Nephron (organoid): ENCODE measurements at regions not wholly inside any gene's neighbourhood (a gene's known extent, or its start where the extent isn't known, plus 50 kb on each side); places are given as distances from the start of the nearest gene placed in this dataset.

Experiments
- H3K27ac Mint-ChIP-seq, 3 experiments: 2 replicates each; pipeline ENCODE4 v1.8.0; 2020; ENCODE audit warnings: mixed read lengths in 3 of 3, mild to moderate bottlenecking in 2 of 3, moderate library complexity in 1 of 3
- H3K27me3 Mint-ChIP-seq: 2 replicates; pipeline ENCODE4 v1.8.0; 2021; ENCODE audit warnings: low read depth, mild to moderate bottlenecking, moderate library complexity, mixed read lengths
- H3K36me3 Mint-ChIP-seq: 2 replicates; pipeline ENCODE4 v1.8.0; 2020; ENCODE audit warnings: low read depth, mixed read lengths
- H3K4me1 Mint-ChIP-seq: 2 replicates; pipeline ENCODE4 v1.8.0; 2020; ENCODE audit warnings: mixed read lengths
- H3K4me3 Mint-ChIP-seq, 3 experiments: 2 replicates each; pipeline ENCODE4 v1.8.0; 2020; ENCODE audit warnings: mild to moderate bottlenecking in 3 of 3, mixed read lengths in 3 of 3, moderate library complexity in 2 of 3
- H3K9me3 Mint-ChIP-seq: 2 replicates; pipeline ENCODE4 v1.8.0; 2020; ENCODE audit warnings: mixed read lengths
- TF ChIP-seq, protein P1 (sequence below), 3 experiments: fragments of 200-600 bp; sonication (generic); IDR thresholded peaks; one replicate each; pipeline ENCODE4 v1.5.0; 2021; ENCODE audit warnings: antibody characterized with exemption in 3 of 3; ENCODE audit not compliant: unreplicated experiment in 3 of 3

DNA sequence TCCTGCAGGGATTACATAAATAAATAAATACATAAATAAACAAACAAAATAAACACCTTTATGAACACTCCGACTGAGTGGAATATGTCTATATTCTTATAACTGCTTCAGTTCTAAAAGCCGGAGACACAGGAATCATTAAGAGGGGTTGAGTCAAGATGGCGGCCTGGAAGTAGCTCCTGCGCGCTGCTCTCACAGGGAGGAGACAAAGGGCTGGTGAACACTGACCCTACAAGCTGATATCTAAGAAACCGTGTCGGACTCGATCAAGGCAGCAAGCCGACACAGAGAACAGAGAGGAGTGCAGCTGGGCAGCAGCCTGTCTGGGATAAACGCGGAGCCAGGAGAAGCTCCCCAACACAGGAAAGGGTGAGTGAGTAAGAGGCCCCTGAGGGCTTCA, 1098.6 kb upstream of the NCAM2 start:
- Mint-ChIP-seq H3K9me3 (peaks cover 5% of the 10 kb centered on the region), H3K27me3 (peaks cover 3% of the 10 kb centered on the region), H3K4me1 (no peaks in the 10 kb centered on the region), H3K36me3 (no peaks in the 10 kb centered on the region), H3K27ac (no peak overlapping the region), H3K4me3 (no peak overlapping the region)
- TF ChIP-seq, protein P1, sequence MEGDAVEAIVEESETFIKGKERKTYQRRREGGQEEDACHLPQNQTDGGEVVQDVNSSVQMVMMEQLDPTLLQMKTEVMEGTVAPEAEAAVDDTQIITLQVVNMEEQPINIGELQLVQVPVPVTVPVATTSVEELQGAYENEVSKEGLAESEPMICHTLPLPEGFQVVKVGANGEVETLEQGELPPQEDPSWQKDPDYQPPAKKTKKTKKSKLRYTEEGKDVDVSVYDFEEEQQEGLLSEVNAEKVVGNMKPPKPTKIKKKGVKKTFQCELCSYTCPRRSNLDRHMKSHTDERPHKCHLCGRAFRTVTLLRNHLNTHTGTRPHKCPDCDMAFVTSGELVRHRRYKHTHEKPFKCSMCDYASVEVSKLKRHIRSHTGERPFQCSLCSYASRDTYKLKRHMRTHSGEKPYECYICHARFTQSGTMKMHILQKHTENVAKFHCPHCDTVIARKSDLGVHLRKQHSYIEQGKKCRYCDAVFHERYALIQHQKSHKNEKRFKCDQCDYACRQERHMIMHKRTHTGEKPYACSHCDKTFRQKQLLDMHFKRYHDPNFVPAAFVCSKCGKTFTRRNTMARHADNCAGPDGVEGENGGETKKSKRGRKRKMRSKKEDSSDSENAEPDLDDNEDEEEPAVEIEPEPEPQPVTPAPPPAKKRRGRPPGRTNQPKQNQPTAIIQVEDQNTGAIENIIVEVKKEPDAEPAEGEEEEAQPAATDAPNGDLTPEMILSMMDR (IDR thresholded peaks at IDR 0.05; ENCODE audit: unreplicated experiment in 3 of 3) = no peak

DNA sequence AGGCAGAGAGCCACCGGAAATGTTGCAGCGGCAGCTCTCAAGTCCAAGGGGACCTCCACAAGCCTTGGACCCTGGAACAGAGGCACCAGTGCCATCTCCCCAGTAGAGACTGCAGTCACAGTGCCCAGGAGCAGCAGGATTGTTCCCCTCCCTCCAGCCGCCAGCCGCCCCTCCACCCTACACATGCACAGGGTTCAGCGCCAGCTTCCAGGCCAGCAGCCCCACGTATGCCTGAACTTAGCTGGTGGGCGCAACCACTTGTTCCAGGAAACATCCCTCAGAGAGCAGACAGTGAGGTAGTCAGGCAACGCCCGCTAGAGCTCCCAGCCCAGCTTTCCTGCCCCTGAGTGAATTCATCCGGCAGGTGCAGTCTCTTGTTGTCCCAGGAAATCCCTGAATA, 1098.1 kb upstream of the NCAM2 start:
- TF ChIP-seq, protein P1 (IDR thresholded peaks at IDR 0.05; ENCODE audit: unreplicated experiment in 3 of 3) = no peak
- Mint-ChIP-seq H3K9me3 (peaks cover 5% of the 10 kb centered on the region), H3K4me1 (no peaks in the 10 kb centered on the region), H3K4me3 (no peak overlapping the region), H3K36me3 (no peaks in the 10 kb centered on the region), H3K27me3 (peaks cover 3% of the 10 kb centered on the region), H3K27ac (no peak overlapping the region)

DNA sequence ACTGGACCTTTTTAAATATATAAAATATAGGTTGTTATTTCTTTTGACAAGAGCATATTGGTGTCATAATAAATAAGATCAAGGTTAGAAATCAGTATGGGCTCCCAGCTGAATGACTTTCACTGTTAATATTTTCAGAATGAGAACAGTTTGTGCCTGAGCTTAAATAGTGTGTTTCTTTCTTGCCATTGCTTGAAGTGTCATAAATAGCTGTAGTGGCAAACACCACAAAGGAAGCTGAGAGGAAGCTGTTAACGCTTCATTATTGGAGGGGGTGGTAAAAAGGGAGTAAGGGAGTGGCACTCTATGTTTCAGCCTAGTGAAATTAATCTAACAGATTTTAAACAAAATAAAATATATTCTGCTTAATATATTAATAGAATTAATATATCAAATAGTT, 1089.8 kb upstream of the NCAM2 start:
- H3K4me3 Mint-ChIP-seq = no peak overlapping the region
- H3K36me3 Mint-ChIP-seq = no peaks in the 10 kb centered on the region
- H3K9me3 Mint-ChIP-seq = no peaks in the 10 kb centered on the region
- H3K27me3 Mint-ChIP-seq = no peaks in the 10 kb centered on the region
- TF ChIP-seq, protein P1 (IDR thresholded peaks at IDR 0.05; ENCODE audit: unreplicated experiment in 3 of 3) = no peak
- no peak overlapping the region for H3K27ac Mint-ChIP-seq
- no peaks in the 10 kb centered on the region for H3K4me1 Mint-ChIP-seq

DNA sequence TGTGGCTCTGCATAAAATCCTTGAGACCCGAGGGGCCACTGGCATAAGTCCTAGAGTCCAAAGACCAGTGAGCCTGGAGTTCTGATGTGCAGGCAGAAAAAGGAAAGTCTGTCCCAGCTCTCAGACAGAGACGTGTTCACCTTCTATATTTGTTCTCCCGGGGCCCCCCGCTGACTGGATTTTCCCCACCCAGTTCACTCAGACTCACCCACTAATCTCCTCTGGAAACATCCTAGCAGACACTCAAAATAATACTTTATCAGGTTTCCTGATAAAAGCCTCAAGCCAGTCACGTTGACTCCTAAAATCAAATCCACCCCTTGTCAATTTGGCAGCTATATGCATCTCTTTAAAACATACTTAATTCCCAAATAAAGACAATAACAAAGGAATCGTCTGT, 1084.2 kb upstream of the NCAM2 start:
- TF ChIP-seq, protein P1 (IDR thresholded peaks at IDR 0.05; ENCODE audit: unreplicated experiment in 3 of 3) = no peak
- Mint-ChIP-seq H3K27me3 (no peaks in the 10 kb centered on the region), H3K4me1 (no peaks in the 10 kb centered on the region), H3K9me3 (no peaks in the 10 kb centered on the region), H3K36me3 (no peaks in the 10 kb centered on the region), H3K27ac (no peak overlapping the region), H3K4me3 (no peak overlapping the region)

DNA sequence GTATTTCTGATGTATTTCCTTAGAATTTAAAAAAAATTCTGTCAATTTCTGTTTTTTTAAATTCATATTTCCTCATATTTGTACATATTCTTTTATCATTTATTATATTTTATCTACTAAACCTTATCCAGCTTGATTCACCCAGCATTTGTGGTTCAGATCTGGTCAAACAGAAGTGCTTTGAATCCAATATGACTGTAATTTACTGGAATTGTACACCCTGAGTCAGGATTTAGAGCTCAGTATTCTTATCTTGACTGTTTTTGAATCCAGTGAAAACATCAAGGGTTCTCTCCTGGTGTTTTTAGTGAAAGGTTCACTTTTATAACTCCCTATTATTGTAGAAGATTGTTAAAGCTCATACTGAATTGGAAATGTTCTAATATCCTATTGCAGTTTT, 1077.0 kb upstream of the NCAM2 start:
- Mint-ChIP-seq H3K36me3 (no peaks in the 10 kb centered on the region), H3K27me3 (no peaks in the 10 kb centered on the region), H3K27ac (no peak overlapping the region), H3K9me3 (no peaks in the 10 kb centered on the region), H3K4me3 (no peak overlapping the region), H3K4me1 (no peaks in the 10 kb centered on the region)
- TF ChIP-seq, protein P1 (IDR thresholded peaks at IDR 0.05; ENCODE audit: unreplicated experiment in 3 of 3) = no peak

DNA sequence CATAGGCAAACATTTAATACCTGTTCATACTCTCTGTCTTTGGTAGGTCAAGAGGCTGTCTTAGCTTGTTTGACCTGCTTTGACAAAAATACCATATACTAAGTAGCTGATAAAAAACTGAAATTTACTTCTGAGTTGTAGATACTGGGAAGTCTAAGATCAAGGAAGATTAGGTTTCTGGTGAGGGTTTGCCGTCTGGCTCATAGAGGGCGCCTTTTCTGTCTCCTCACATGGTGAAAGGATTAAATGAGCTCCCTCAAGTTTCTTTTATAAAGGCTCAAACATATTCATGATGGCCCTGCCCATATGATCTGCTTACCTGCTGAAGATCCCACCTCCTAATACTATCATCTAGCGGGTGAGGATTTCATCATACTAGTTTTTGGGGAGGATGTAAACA, 1076.1 kb upstream of the NCAM2 start:
- Mint-ChIP-seq H3K4me3 (no peak overlapping the region), H3K9me3 (no peaks in the 10 kb centered on the region), H3K27me3 (no peaks in the 10 kb centered on the region), H3K36me3 (no peaks in the 10 kb centered on the region), H3K27ac (no peak overlapping the region), H3K4me1 (no peaks in the 10 kb centered on the region)
- TF ChIP-seq, protein P1 (IDR thresholded peaks at IDR 0.05; ENCODE audit: unreplicated experiment in 3 of 3) = no peak
